Amniotic epithelial cell (primary cell): ENCODE measurements at regions not wholly inside any gene's neighbourhood (a gene's known extent, or its start where the extent isn't known, plus 50 kb on each side); places are given as distances from the start of the nearest gene placed in this dataset.

Source experiments
- DNase-seq: peaks from one replicate; pipeline ENCODE4 v3.0.0-alpha.2; 2010; ENCODE audit warnings: low read depth

GRCh38 chr6:63371104-63371715, 51.4 kb upstream of the LGSN start:
- no peak for DNase-seq

GRCh38 chr6:63372951-63373533, 53.3 kb upstream of the LGSN start:
- DNase-seq, result no peak

- DNase-seq, result no peak
These were observed 69.5 kb upstream of the LGSN start for GRCh38 chr6:63389191-63389844.

- no peak for DNase-seq
These were observed 71.6 kb upstream of the LGSN start for GRCh38 chr6:63391203-63391970.

- no peak for DNase-seq
These were observed 72.4 kb upstream of the LGSN start for GRCh38 chr6:63392092-63392724.

GRCh38 chr6:63394656-63395308, 75.0 kb upstream of the LGSN start:
- DNase-seq, result no peak

GRCh38 chr6:63395381-63395780, 75.6 kb upstream of the LGSN start:
- no peak for DNase-seq

- no peak for DNase-seq
These were observed 83.9 kb upstream of the LGSN start for GRCh38 chr6:63403725-63404124.

- DNase-seq, result no peak
These were observed 90.9 kb upstream of the LGSN start for GRCh38 chr6:63410435-63411426.

- DNase-seq, result no peak
These were observed 95.5 kb upstream of the LGSN start for GRCh38 chr6:63415286-63415685.

GRCh38 chr6:63418741-63419140, 99.0 kb upstream of the LGSN start:
- no peak for DNase-seq

- no peak for DNase-seq
These were observed 104.9 kb upstream of the LGSN start for GRCh38 chr6:63424636-63425035.

- DNase-seq, result no peak
These were observed 105.7 kb upstream of the LGSN start for GRCh38 chr6:63425493-63425892.

- DNase-seq, result no peak
These were observed 107.1 kb upstream of the LGSN start for GRCh38 chr6:63426844-63427243.

GRCh38 chr6:63427951-63428350, 108.2 kb upstream of the LGSN start:
- DNase-seq, result no peak

- DNase-seq, result no peak
These were observed 111.3 kb upstream of the LGSN start for GRCh38 chr6:63430985-63431519.

- DNase-seq, result no peak
These were observed 115.2 kb upstream of the LGSN start for GRCh38 chr6:63434943-63435342.

- no peak for DNase-seq
These were observed 116.6 kb upstream of the LGSN start for GRCh38 chr6:63436356-63436755.

- DNase-seq, result no peak
These were observed 117.3 kb upstream of the LGSN start for GRCh38 chr6:63437058-63437457.

GRCh38 chr6:63440057-63440456, 120.3 kb upstream of the LGSN start:
- DNase-seq, result no peak
